HCT116 (cell line): ENCODE measurements at regions not wholly inside any gene's neighbourhood (a gene's known extent, or its start where the extent isn't known, plus 50 kb on each side); places are given as distances from the start of the nearest gene placed in this dataset.

Source experiments
- POLR2AphosphoS5 ChIP-seq: IDR thresholded peaks from 2 replicates; pipeline ENCODE4 v1.6.1; 2011; ENCODE audit warnings: mild to moderate bottlenecking, low read depth, low read length, moderate library complexity
- SIN3A ChIP-seq: IDR thresholded peaks from 2 replicates; pipeline ENCODE4 v1.6.1; 2012; ENCODE audit warnings: low read depth
- TF ChIP-seq, protein P1 (sequence below), 3 experiments: fragments of 200-600 bp in 1 of 3; sonication (generic) in 1 of 3; IDR thresholded peaks in 2 of 3; conservative IDR thresholded peaks in 1 of 3; 2 replicates each; pipeline ENCODE4 v1.5.1; 2012 to 2017; ENCODE audit warnings: low read depth in 2 of 3, low read length in 2 of 3, antibody characterized with exemption in 1 of 3, borderline replicate concordance in 1 of 3, control low read depth in 1 of 3, mild to moderate bottlenecking in 1 of 3, mixed read lengths in 1 of 3, mixed run types in 1 of 3, moderate library complexity in 1 of 3; ENCODE audit not compliant: insufficient read depth in 1 of 3

DNA sequence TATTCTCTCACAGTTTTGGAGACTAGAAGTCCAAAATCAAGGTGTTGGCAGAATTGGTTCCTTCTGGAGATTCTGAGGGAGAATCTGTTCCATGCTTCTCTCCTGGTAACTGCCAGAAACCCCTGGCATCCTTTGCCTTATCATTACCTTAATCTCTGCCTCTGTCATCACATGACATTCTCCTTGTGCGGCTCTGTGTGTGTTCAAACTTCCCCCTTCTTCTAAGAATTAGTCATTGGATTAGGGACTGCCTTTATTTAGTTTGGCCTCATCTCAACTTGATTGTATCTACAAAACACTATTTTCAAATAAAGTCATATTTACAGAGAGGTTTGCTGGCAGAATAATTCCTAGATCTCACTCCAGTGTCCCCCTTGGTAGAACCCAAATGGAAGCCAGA is 68.9 kb downstream of the ZNF641 start:
- TF ChIP-seq POLR2AphosphoS5 (no peak), SIN3A (no peak)
- TF ChIP-seq, protein P1, sequence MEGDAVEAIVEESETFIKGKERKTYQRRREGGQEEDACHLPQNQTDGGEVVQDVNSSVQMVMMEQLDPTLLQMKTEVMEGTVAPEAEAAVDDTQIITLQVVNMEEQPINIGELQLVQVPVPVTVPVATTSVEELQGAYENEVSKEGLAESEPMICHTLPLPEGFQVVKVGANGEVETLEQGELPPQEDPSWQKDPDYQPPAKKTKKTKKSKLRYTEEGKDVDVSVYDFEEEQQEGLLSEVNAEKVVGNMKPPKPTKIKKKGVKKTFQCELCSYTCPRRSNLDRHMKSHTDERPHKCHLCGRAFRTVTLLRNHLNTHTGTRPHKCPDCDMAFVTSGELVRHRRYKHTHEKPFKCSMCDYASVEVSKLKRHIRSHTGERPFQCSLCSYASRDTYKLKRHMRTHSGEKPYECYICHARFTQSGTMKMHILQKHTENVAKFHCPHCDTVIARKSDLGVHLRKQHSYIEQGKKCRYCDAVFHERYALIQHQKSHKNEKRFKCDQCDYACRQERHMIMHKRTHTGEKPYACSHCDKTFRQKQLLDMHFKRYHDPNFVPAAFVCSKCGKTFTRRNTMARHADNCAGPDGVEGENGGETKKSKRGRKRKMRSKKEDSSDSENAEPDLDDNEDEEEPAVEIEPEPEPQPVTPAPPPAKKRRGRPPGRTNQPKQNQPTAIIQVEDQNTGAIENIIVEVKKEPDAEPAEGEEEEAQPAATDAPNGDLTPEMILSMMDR (IDR thresholded peaks at IDR 0.05 in 2 of 3, conservative IDR thresholded peaks at IDR 0.05 in 1 of 3; ENCODE audit: borderline replicate concordance in 1 of 3, insufficient read depth in 1 of 3, low read depth in 2 of 3, low read length in 2 of 3) = no peak
